HG03060 (cell line): ENCODE measurements at regions not wholly inside any gene's neighbourhood (a gene's known extent, or its start where the extent isn't known, plus 50 kb on each side); places are given as distances from the start of the nearest gene placed in this dataset.
"Not testable (repeated sequence)": the region's sequence is repeated elsewhere in the genome, so short reads cannot be mapped to it uniquely, and the experiment has no call there.

Experiments used
- ATAC-seq: cut with Tn5 transposase; IDR thresholded peaks from one replicate; pipeline ENCODE4 v1.9.1; 2021; ENCODE audit warnings: low read depth, moderate number of reproducible peaks; ENCODE audit not compliant: unreplicated experiment

DNA sequence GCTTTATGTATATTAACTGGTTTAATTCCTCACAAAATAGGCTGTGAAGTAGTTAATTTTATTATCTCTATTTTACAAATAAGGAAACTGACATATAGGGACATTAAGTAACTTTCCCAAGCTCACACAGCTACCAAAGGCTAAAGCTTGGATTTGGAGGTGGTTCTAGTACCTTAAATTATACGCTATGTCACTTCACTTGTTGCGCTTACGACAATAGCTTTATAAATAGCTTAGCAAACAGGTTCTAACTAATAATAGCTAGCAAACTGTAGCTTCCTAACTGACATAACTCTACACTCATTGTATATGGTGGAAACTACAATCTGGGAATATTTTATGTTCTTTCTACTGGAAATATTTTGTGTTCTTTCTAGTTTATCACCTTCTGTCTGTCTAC is 666.4 kb upstream of the CPEB2 start:
- no peak for ATAC-seq

DNA sequence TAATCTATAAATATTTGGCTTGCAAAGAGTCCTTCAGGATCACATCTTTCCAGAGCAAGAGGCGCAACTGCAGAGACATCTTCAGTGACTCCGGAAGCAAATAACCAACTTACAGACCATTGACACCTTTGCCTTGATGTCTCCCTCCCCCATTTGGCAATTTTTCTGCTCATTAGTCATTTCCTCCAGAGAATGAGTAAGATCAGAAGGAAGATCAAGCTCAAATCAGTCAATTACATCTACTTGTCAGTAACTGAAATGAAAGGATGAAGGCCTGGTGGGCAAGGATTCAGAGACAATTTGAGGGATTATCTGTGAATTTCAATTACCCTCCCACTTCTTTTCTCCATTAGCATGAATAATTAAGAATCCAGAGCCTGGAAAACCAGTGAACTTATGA is 665.6 kb upstream of the CPEB2 start:
- ATAC-seq: no peak

DNA sequence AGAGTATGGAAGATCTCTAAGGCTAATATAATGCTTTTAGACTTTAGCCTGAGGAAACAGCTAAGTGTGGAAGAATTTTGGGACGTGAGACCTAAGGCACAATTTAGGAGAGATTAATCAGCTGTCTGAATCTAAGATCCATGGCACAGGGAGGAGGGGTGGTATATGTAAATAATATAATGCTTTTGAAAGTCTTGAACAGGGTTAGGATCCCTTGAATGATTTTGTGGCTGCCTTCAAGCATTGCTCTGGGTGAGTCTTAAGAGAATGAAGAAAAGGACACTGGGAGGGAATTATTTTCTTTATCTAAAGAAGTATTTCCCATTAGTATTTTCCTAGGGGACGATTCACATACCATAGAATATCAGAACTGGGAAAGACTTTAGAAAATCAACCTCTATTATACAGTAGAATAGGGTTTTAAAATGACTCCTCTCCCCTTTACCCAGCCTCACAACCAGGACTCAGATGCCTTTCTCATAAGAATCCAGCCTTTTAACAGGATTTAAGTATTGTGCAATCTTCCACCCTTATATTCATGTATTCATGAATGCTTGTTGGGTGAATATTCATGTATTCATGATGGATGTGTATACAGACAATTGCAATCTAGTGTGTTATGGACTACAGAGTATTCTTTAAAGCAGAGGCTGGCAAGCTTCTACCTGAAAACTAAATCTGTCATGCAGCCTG is 664.2 kb upstream of the CPEB2 start:
- no peak for ATAC-seq

DNA sequence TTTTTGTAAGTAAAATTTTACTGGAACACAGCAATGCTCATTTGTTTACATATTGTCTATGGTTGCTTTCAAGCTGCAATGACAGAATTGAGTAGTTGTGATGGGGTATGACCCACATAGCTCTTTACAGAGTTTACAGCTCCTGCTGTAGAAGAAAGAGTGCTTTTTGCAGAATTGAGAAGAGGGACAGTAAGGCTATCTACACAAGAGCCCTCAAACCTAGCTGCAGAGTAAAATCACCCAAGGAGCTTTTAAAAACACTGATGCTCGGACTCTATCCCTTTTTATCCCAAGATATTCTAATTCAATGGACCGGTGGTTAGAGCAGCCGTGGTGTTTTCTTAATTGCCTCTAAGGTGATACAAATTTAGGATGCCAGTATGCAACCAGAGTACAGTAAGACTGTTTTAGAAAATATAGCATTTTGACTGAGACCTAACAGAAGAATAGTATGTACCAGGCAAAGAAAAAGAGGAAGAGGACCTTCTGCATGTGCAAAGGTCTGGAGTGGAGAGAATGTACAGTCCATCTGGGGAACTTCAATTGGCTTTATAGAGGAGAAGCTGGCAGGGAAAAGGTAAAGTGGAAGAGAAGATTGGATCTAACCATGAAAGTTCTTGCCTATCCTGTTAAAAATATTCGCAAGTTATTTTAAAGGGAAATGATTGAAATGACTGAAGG is 663.6 kb upstream of the CPEB2 start:
- no peak for ATAC-seq

DNA sequence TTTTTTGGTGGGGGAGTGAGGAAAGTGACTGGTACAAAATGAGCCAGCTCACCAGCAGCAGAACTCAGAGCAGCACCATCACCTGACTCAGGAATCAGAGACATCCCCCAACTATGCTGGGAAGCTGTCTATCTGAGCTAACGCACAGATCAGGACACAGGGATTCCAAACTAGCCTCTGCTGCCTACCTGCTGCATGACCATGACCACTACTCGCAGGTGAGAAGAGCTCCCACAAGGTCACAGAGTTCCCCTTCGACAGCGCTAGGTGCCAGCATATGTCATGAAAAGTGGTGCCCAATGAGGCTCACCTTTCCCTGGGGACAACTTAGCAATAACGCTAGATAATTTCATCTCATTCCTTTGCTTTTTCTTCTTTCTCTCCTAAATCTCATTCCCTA is 662.6 kb upstream of the CPEB2 start:
- ATAC-seq: no peak

DNA sequence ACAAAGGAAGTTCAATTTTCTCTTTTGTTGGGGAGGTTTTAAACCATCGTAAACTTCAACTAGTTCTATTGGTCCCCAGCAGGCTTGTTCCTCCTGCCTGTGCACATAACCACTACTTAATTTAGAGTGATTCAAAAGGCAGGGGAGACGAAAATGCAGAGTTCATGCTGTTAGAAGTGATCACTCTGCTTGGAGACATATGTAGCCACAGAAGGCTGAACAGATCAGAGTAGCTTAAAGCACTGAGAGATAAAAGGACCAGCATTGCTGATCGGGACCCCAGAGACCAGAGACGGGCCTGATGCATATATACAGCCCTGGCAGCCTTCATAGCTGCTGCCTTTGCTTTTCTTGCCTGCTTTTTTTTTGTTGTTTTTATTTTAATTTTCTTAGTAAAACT is 662.0 kb upstream of the CPEB2 start:
- ATAC-seq: no peak

DNA sequence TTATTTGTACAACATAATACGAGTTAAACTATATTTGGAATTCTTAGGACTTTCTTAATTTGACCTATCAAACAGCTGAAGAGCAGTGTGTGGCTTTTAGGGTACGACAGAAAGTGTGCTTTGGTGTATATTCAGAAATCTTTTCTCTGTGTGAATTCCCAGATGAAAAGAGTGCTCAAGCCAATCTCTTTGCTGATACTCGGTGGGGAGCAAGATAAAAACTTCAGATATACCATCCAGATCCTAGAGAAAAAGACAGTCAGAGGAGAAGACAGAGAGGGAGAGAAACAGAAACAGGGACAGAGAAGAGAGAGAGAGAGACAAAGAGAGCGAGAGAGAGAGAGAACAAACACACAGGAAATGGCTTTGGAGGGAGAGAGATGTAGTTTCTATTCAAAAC is 658.3 kb upstream of the CPEB2 start:
- ATAC-seq: no peak

DNA sequence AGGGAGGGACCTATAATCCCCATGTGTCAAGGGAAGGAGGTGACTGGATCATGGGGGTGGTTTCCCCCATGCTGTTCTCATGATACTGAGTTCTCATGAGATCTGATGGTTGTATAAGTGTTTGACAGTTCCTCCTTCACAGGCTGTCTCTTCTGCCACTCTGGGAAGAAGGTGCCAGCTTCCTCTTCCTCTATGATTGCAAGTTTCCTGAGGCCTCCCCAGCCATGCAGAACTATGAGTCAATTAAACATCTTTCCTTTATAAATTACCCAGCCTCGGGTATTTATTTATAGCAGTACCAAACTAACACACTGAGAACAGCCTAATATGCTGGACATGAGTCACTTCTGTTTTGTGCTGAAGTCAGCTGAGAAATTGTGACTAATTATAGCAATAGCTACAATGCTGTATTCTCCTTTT is 656.9 kb upstream of the CPEB2 start:
- ATAC-seq: no peak

DNA sequence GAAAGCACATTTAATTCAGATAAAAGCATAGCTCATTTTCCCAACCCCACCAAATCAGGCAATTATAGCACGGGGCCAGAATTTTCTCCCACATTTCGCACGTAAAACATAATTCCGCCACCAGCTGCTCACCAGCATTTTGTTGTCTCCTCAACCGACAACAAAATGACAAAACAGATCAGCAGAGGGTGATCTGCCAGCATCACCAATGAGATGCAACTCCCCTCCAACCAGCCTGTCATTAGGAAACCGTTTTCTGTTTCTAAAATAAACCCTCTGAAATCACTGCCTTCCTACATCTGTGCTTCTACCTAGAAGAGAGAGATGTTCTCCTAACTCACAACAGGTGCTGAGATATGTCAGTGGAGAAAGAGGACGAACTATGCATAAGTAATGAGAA is 654.8 kb upstream of the CPEB2 start:
- ATAC-seq: no peak

DNA sequence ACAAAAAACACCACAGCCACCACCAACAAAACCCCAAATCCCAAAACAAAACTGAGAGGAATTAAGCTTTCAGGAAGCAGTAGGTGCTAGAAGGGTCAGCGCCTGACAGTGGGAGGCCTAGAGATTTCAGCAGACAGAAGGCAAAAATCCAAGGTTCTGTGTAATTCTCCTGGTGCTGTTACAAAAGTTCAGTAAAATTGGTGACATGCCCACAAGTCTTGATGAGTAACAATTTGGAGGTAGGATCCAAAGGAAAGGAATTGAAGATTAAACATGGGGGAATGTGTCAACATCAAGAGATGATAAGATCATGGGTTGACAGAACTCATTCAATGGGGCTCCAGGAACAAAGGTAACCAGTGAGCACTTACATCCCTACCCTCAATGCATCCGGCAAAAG is 653.8 kb upstream of the CPEB2 start:
- ATAC-seq: no peak

DNA sequence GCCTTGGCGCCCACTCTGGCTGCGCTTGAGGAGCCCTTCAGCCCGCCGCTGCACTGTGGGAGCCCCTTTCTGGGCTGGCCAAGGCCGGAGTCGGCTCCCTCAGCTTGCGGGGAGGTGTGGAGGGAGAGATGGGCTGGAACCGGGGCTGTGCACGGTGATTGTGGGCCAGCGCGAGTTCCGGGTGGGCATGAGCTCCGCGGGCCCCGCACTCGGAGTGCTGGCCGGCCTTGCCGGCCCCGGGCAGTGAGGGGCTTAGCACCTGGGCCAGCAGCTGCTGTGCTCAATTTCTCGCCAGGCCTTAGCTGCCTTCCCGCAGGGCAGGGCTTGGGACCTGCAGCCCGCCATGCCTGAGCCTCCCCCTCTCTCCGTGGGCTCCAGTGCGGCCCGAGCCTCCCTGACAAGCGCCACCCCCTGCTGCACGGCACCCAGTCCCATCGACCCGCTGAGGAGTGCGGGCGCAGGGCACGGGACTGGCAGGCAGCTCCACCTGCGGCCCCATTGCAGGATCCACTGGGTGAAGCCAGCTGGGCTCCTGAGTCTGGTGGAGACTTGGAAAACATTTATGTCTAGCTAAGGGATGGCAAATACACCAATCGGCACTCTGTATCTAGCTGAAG is 643.6 kb upstream of the CPEB2 start:
- ATAC-seq: not testable (repeated sequence)

DNA sequence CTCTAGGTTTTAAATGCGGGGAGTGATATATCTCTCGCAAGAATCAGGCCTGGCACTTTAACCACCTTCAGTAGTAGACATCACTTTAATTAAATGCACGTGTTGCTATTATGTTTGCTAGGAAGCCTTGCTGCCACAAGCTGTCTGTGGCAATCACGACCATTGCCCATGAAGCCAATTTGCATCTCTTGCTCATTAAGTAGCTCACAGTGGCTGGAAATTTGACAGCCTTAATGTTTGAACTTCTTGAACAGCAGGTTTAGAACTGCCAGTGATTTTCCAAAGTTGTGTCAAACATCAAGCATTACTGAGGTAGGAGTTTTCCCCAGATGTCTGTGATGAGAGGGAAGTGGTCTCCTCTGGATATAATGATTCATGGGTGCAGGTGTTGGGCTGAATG is 642.3 kb upstream of the CPEB2 start:
- ATAC-seq: no peak

DNA sequence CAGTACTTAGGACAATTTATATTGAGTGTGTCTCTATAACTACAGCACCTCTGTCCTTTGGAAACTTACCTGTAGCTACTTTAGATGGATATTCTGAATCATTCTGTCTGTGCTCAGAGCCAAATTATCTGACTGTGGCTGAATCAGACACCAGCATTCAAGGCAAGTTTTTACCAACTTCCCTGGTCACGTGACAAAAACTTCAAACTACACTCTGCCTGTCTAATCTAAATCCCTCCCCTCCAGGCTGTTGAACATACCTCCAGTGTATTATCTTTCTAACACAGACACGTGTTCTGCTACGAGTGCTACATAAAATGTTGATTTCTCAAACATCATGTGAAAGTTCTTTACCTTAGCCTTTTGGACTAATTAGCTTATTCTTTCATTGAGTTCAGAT is 641.2 kb upstream of the CPEB2 start:
- ATAC-seq: no peak

DNA sequence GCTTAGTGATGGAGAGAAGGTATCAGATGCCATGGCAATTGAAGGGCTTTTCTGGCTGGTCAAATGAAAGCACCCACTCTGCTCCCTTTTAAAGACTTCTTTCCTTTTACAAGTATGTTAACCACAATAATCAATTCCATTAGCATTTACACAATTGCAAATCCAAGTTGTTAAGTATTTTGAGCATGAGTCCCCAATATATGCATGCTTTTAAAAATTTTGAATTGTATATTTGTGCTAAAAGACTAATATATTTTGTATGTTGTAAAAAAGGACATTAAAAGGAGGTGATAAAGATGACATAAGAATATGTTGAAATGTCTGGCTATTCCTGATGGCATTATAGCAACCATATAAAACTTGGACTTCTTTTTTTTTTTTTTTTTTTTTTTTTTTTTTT is 639.9 kb upstream of the CPEB2 start:
- ATAC-seq: no peak

DNA sequence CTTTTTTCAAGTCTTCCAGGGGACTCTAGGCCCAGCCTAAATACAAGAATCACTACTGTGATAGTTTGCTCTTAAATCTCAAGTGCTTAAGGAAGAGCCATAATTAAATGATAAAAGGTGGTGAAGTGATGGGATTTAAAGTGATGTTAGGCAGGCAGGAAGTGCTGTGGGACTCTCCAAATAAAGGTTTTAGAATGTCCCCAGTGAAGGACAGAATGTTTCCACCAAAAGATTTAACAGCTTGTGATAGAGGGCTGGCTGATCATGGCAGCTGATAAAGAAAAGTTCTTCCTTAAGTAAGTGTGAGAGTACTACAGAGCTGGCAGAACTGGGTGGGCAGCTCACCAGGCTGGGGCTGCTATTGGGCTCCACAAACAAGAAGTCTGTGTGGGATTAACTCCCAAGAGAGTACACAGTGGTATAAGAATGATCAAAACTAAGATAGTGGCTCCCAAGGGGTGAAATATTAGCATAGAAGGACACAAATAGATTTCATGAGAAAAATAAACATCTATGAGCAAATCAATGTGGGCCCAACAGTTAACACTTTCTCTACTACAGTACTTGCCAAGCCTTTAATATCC is 637.2 kb upstream of the CPEB2 start:
- ATAC-seq: no peak

DNA sequence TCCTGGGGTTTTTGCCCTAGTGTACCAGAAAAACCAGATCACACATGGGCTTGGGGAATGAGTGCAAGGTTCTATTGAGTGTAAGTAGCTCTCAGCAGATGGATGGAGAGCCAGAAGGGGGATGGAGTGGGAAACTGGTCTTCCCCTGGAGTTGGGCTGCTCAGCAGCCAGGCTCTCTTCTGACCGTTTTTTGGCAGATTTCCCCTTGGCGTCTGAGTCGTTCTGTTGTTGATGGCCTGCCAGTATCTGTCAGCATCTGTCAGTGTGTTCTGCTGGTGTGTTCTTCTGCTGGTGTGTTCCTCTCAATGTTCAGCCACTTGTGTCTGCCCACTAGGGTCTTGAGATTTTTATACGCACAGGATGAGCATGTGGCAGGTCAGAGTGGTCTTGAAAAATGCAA is 633.9 kb upstream of the CPEB2 start:
- ATAC-seq: no peak

DNA sequence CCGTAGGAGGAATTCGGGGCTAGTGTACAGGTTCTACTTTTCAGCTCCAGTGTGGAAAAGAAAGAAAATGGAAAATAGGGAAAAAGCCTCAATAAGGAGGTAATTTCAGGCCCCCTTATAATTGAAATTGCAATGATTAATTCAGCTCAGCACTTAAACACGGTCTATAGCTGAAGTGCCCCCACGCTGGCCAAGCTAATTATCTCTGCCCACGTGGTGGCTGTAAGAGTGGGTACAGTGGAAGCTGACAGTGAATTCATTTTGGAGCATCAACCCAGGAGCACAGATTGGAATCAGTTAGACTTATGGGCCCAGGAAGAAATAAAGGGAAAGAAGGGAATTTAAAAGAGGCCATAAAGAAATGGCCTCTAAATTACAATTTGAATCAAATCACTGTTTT is 631.1 kb upstream of the CPEB2 start:
- no peak for ATAC-seq

DNA sequence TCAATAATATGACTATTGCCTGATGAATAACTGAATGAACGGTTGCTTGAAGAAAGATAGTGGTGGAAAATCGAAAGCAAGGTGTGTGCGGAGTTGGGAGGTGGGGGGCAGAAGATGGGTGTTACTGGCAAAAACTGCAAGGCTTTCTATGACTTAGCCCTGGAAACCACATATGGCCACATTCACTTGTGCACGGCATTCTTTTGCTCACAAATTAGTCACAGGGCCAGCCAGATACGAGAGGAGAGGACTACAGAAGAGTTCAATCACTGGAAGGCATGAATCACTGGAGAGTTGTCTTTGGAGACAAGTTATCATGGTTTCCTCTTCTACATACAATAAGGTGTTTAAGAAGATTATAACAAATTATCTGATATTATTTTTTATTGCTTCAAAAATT is 626.5 kb upstream of the CPEB2 start:
- ATAC-seq: no peak

DNA sequence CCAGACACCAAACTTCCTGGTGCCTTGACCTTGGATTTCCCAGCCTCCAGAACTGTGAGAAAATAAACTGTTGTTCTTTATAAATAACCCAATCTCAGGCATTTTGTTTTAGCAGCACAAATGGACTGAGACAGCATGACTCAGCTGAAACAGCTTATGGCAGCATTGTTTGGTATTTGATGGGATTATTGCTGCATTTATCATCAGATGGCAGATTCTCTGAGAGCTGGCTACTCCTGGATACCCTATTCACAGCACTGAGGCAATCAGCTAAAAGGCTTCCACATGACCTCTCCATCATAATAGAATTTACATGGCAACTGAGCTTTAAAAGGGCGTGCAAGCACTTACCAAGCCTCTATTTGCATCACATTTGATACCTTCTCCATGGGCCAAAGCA is 623.1 kb upstream of the CPEB2 start:
- no peak for ATAC-seq

DNA sequence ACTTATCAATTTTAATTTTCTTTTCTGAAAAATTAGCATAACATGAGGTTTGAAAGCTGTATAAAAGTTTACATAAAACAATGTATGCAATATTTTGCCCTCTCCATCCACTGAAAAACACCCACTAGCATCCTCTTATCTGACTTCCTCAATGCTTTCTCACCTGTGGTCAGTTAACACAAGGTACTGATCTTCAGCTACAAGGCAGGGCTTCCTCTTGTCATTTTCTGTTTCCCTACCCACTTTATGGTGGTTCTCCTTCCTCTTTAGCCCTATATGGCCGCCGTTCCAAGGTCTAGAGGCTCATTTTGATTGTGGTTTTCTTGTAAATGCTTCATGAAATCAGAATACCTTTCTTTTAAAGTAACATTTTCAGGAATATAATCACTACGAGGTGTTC is 618.6 kb upstream of the CPEB2 start:
- ATAC-seq: no peak

DNA sequence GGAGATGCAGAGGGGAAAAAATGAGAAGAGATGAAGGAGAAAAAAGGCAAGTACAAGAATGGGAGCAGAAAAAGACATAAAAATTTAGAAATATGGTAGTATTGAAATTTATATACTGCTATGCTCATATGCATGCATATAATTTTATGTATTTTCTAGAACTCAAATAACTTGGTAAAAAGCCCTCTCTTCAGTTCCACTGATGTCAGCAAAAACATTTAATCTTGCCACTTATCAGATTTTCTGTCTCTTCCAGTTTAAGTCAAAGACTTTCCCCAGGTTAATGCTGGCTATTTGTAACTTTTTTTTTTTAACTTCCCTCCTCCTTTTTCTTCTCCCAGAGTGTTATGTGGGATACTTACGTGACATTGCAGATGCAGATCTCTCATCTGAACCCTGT is 617.5 kb upstream of the CPEB2 start:
- no peak for ATAC-seq

DNA sequence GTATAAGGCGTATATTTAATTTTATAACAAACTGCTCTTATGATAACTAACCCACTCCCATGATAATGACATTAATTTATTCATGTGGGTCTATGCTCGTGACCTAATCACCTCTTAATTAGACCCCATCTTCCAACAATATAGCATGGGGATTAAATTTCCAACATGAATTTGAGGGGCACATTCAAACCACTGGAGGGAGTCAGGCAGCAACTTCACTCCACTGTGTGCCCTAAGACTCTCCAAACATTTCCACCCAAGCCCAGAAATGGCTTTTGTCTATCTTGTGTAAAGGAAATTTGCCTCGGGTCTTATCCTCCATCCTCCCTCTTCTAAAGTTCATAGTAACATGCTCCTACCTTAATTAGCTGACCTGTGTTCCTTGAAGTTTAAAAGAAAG is 616.1 kb upstream of the CPEB2 start:
- ATAC-seq: no peak
